ENCODE measurements at regions not wholly inside any gene's neighbourhood (a gene's known extent, or its start where the extent isn't known, plus 50 kb on each side); places are given as distances from the start of the nearest gene placed in this dataset.

- no peaks in the 10 kb centered on the region for H3K9me3 ChIP-seq (ENCODE audit: insufficient read depth, low read depth, low read length)
- TF ChIP-seq, protein P1, sequence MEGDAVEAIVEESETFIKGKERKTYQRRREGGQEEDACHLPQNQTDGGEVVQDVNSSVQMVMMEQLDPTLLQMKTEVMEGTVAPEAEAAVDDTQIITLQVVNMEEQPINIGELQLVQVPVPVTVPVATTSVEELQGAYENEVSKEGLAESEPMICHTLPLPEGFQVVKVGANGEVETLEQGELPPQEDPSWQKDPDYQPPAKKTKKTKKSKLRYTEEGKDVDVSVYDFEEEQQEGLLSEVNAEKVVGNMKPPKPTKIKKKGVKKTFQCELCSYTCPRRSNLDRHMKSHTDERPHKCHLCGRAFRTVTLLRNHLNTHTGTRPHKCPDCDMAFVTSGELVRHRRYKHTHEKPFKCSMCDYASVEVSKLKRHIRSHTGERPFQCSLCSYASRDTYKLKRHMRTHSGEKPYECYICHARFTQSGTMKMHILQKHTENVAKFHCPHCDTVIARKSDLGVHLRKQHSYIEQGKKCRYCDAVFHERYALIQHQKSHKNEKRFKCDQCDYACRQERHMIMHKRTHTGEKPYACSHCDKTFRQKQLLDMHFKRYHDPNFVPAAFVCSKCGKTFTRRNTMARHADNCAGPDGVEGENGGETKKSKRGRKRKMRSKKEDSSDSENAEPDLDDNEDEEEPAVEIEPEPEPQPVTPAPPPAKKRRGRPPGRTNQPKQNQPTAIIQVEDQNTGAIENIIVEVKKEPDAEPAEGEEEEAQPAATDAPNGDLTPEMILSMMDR (conservative IDR thresholded peaks at IDR 0.05; ENCODE audit: low read length): no peak
- TF ChIP-seq EZH2phosphoT487 (IDR thresholded peaks at IDR 0.05; ENCODE audit: borderline replicate concordance): no peak
- no peaks in the 10 kb centered on the region for H3K4me1 ChIP-seq (ENCODE audit: insufficient read depth, low read length, poor library complexity, severe bottlenecking)
- H3K9me2 ChIP-seq (replicated peaks; ENCODE audit: low read depth, low read length): no peaks in the 10 kb centered on the region
- no peaks in the 10 kb centered on the region for H3K36me3 ChIP-seq (ENCODE audit: insufficient read depth, low read length)
- H4K20me1 ChIP-seq (ENCODE audit: insufficient read depth, low read length, poor library complexity, severe bottlenecking): no peaks in the 10 kb centered on the region
- H3K9ac ChIP-seq (ENCODE audit: low read depth, low read length, poor library complexity, severe bottlenecking): no peak overlapping the region
- H2AFZ ChIP-seq (ENCODE audit: low read length): no peak overlapping the region
- H3K27me3 ChIP-seq (ENCODE audit: insufficient read depth, low read length, poor library complexity, severe bottlenecking): no peaks in the 10 kb centered on the region
- H3K4me2 ChIP-seq (ENCODE audit: low read depth, low read length, poor library complexity, severe bottlenecking): no peak overlapping the region
- no peaks in the 10 kb centered on the region for H3K79me2 ChIP-seq (ENCODE audit: insufficient read depth, low read length)
- no peaks in the 10 kb centered on the region for H3F3A ChIP-seq (ENCODE audit: low read depth)
- H3K4me3 ChIP-seq (ENCODE audit: low read length, poor library complexity, severe bottlenecking): no peak overlapping the region
Observed at GRCh38 chr5:144794922-144795321, 624.2 kb downstream of the KCTD16 start.

DNA sequence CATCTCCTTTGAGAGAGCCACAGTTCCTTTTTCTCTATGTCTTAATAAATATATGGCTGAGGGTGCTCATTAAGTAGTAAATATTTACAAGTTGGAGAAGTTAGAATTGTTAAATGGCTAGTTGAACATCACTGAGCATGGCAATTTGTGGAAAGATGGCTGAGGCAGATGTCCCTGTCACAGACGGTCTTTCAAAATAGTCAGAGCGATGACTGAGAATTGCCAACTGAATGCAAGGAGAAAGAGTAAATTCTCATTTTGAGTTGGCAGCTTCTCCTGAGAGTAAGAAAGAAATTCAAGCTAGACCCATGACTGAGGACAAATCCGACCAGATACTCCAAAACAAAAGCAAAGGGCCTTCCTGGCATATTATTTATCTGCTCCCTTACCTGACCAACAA lies 617.9 kb downstream of the KCTD16 start:
- Histone ChIP-seq H3F3A (ENCODE audit: low read depth) (no peaks in the 10 kb centered on the region), H3K27me3 (ENCODE audit: insufficient read depth, low read length, poor library complexity, severe bottlenecking) (no peaks in the 10 kb centered on the region), H2AFZ (ENCODE audit: low read length) (no peak overlapping the region), H3K9ac (ENCODE audit: low read depth, low read length, poor library complexity, severe bottlenecking) (no peak overlapping the region), H3K36me3 (ENCODE audit: insufficient read depth, low read length) (no peaks in the 10 kb centered on the region), H3K9me3 (ENCODE audit: insufficient read depth, low read depth, low read length) (no peaks in the 10 kb centered on the region; the same call in 1 of the 2 replicates), H3K4me2 (ENCODE audit: low read depth, low read length, poor library complexity, severe bottlenecking) (no peak overlapping the region), H3K4me1 (ENCODE audit: insufficient read depth, low read length, poor library complexity, severe bottlenecking) (no peaks in the 10 kb centered on the region), H3K4me3 (ENCODE audit: low read length, poor library complexity, severe bottlenecking) (no peak overlapping the region), H3K79me2 (ENCODE audit: insufficient read depth, low read length) (no peaks in the 10 kb centered on the region), H4K20me1 (ENCODE audit: insufficient read depth, low read length, poor library complexity, severe bottlenecking) (no peaks in the 10 kb centered on the region), H3K9me2 (replicated peaks; ENCODE audit: low read depth, low read length) (no peaks in the 10 kb centered on the region)
- no peak for TF ChIP-seq EZH2phosphoT487 (IDR thresholded peaks at IDR 0.05; ENCODE audit: borderline replicate concordance)
- TF ChIP-seq, protein P1 (conservative IDR thresholded peaks at IDR 0.05; ENCODE audit: low read length): no peak

DNA sequence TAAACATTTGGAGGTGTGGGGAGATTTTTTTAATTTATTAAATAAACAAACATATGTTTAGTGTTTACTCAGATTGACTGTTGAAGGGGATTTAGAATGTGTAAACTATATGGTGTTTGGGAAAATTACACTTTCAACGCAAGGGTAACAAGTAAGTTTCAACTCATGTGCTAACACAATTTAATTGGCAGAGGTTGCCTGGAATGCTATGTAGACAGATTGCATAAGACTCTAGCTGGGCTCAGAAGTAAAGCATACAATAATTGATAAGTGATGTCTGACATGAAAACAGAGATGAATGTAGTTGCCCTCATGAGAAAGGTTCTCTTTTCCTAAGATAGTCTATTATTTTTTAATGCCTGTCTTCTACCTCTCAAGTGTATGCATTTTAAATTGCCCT lies 617.4 kb downstream of the KCTD16 start:
- Histone ChIP-seq H3K27me3 (ENCODE audit: insufficient read depth, low read length, poor library complexity, severe bottlenecking) (no peaks in the 10 kb centered on the region), H3K9me2 (replicated peaks; ENCODE audit: low read depth, low read length) (no peaks in the 10 kb centered on the region), H2AFZ (ENCODE audit: low read length) (no peak overlapping the region)

More for the DNA sequence above, 617.4 kb downstream of the KCTD16 start:
- Histone ChIP-seq H3K4me2 (ENCODE audit: low read depth, low read length, poor library complexity, severe bottlenecking) (no peak overlapping the region), H4K20me1 (ENCODE audit: insufficient read depth, low read length, poor library complexity, severe bottlenecking) (no peaks in the 10 kb centered on the region), H3K4me3 (ENCODE audit: low read length, poor library complexity, severe bottlenecking) (no peak overlapping the region), H3K4me1 (ENCODE audit: insufficient read depth, low read length, poor library complexity, severe bottlenecking) (no peaks in the 10 kb centered on the region), H3F3A (ENCODE audit: low read depth) (no peaks in the 10 kb centered on the region), H3K79me2 (ENCODE audit: insufficient read depth, low read length) (no peaks in the 10 kb centered on the region), H3K9me3 (ENCODE audit: insufficient read depth, low read depth, low read length) (no peaks in the 10 kb centered on the region; the same call in 1 of the 2 replicates), H3K36me3 (ENCODE audit: insufficient read depth, low read length) (no peaks in the 10 kb centered on the region), H3K9ac (ENCODE audit: low read depth, low read length, poor library complexity, severe bottlenecking) (no peak overlapping the region)
- TF ChIP-seq, protein P1 (conservative IDR thresholded peaks at IDR 0.05; ENCODE audit: low read length): no peak
- TF ChIP-seq EZH2phosphoT487 (IDR thresholded peaks at IDR 0.05; ENCODE audit: borderline replicate concordance): no peak
